WTC11 (cell line): ENCODE measurements at regions not wholly inside any gene's neighbourhood (a gene's known extent, or its start where the extent isn't known, plus 50 kb on each side); places are given as distances from the start of the nearest gene placed in this dataset.
"Not testable (repeated sequence)": the region's sequence is repeated elsewhere in the genome, so short reads cannot be mapped to it uniquely, and the experiment has no call there.

Experiments
- ARID4B ChIP-seq: sonication (generic); formaldehyde crosslinking; IDR thresholded peaks from 2 replicates; pipeline ENCODE4 v1.8.0; 2023; ENCODE audit warnings: missing genetic modification reagents, mild to moderate bottlenecking, borderline replicate concordance
- ESRRA ChIP-seq: sonication (generic); formaldehyde crosslinking; IDR thresholded peaks from 2 replicates; pipeline ENCODE4 v1.8.1; 2022; ENCODE audit warnings: mild to moderate bottlenecking, missing genetic modification reagents, borderline replicate concordance
- FOXJ3 ChIP-seq: sonication (generic); formaldehyde crosslinking; IDR thresholded peaks from 2 replicates; pipeline ENCODE4 v1.9.0; 2021; ENCODE audit warnings: missing genetic modification reagents, mild to moderate bottlenecking, borderline replicate concordance
- GABPB1 ChIP-seq: sonication (generic); formaldehyde crosslinking; IDR thresholded peaks from 2 replicates; pipeline ENCODE4 v1.8.1; 2023; ENCODE audit warnings: mild to moderate bottlenecking, missing genetic modification reagents
- IRF2 ChIP-seq: sonication (generic); formaldehyde crosslinking; IDR thresholded peaks from 2 replicates; pipeline ENCODE4 v1.8.0; 2022; ENCODE audit warnings: low read depth, missing genetic modification reagents, borderline replicate concordance
- KAT7 ChIP-seq: sonication (generic); formaldehyde crosslinking; IDR thresholded peaks from 2 replicates; pipeline ENCODE4 v1.8.1; 2023; ENCODE audit warnings: missing genetic modification reagents, mild to moderate bottlenecking, borderline replicate concordance
- NR3C1 ChIP-seq: sonication (generic); formaldehyde crosslinking; conservative IDR thresholded peaks from 2 replicates; pipeline ENCODE4 v1.8.1; 2023; ENCODE audit warnings: low read depth, mild to moderate bottlenecking, missing genetic modification reagents
- ZNF138 ChIP-seq: sonication (generic); formaldehyde crosslinking; conservative IDR thresholded peaks from 2 replicates; pipeline ENCODE4 v1.8.1; 2022; ENCODE audit warnings: mild to moderate bottlenecking, moderate library complexity, missing genetic modification reagents
- ZNF263 ChIP-seq: sonication (generic); formaldehyde crosslinking; IDR thresholded peaks from 2 replicates; pipeline ENCODE4 v1.8.1; 2022; ENCODE audit warnings: low read depth, mild to moderate bottlenecking, moderate library complexity, missing genetic modification reagents
- TF ChIP-seq, protein P1 (sequence below): sonication (generic); formaldehyde crosslinking; IDR thresholded peaks from 2 replicates; pipeline ENCODE4 v1.8.0; 2022; ENCODE audit warnings: missing genetic modification reagents
- TF ChIP-seq, protein P2 (sequence below): fragments of 200-600 bp; IDR thresholded peaks from 2 replicates; pipeline ENCODE4 v1.8.0; 2022; ENCODE audit warnings: antibody characterized with exemption
- TF ChIP-seq, protein P3 (sequence below): sonication (generic); formaldehyde crosslinking; IDR thresholded peaks from 2 replicates; pipeline ENCODE4 v1.8.0; 2022; ENCODE audit warnings: mild to moderate bottlenecking, missing genetic modification reagents
- TF ChIP-seq, protein P4 (sequence below): fragments of 250-450 bp; sonication (Bioruptor Pico); IDR thresholded peaks from 2 replicates; pipeline ENCODE4 v1.9.0; 2021; ENCODE audit warnings: mild to moderate bottlenecking

- TF ChIP-seq, protein P1, sequence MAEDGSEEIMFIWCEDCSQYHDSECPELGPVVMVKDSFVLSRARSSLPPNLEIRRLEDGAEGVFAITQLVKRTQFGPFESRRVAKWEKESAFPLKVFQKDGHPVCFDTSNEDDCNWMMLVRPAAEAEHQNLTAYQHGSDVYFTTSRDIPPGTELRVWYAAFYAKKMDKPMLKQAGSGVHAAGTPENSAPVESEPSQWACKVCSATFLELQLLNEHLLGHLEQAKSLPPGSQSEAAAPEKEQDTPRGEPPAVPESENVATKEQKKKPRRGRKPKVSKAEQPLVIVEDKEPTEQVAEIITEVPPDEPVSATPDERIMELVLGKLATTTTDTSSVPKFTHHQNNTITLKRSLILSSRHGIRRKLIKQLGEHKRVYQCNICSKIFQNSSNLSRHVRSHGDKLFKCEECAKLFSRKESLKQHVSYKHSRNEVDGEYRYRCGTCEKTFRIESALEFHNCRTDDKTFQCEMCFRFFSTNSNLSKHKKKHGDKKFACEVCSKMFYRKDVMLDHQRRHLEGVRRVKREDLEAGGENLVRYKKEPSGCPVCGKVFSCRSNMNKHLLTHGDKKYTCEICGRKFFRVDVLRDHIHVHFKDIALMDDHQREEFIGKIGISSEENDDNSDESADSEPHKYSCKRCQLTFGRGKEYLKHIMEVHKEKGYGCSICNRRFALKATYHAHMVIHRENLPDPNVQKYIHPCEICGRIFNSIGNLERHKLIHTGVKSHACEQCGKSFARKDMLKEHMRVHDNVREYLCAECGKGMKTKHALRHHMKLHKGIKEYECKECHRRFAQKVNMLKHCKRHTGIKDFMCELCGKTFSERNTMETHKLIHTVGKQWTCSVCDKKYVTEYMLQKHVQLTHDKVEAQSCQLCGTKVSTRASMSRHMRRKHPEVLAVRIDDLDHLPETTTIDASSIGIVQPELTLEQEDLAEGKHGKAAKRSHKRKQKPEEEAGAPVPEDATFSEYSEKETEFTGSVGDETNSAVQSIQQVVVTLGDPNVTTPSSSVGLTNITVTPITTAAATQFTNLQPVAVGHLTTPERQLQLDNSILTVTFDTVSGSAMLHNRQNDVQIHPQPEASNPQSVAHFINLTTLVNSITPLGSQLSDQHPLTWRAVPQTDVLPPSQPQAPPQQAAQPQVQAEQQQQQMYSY (CRISPR knock-in tag): not testable (repeated sequence)
- TF ChIP-seq, protein P2, sequence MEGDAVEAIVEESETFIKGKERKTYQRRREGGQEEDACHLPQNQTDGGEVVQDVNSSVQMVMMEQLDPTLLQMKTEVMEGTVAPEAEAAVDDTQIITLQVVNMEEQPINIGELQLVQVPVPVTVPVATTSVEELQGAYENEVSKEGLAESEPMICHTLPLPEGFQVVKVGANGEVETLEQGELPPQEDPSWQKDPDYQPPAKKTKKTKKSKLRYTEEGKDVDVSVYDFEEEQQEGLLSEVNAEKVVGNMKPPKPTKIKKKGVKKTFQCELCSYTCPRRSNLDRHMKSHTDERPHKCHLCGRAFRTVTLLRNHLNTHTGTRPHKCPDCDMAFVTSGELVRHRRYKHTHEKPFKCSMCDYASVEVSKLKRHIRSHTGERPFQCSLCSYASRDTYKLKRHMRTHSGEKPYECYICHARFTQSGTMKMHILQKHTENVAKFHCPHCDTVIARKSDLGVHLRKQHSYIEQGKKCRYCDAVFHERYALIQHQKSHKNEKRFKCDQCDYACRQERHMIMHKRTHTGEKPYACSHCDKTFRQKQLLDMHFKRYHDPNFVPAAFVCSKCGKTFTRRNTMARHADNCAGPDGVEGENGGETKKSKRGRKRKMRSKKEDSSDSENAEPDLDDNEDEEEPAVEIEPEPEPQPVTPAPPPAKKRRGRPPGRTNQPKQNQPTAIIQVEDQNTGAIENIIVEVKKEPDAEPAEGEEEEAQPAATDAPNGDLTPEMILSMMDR: peak; percentile 80
- not testable (repeated sequence) for TF ChIP-seq ARID4B (CRISPR knock-in tag); FOXJ3 (CRISPR knock-in tag); GABPB1 (CRISPR knock-in tag); ZNF263 (CRISPR knock-in tag); NR3C1 (CRISPR knock-in tag); ZNF138; IRF2 (CRISPR knock-in tag); KAT7 (CRISPR knock-in tag); ESRRA (CRISPR knock-in tag)
- TF ChIP-seq, protein P3, sequence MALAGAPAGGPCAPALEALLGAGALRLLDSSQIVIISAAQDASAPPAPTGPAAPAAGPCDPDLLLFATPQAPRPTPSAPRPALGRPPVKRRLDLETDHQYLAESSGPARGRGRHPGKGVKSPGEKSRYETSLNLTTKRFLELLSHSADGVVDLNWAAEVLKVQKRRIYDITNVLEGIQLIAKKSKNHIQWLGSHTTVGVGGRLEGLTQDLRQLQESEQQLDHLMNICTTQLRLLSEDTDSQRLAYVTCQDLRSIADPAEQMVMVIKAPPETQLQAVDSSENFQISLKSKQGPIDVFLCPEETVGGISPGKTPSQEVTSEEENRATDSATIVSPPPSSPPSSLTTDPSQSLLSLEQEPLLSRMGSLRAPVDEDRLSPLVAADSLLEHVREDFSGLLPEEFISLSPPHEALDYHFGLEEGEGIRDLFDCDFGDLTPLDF (CRISPR knock-in tag): not testable (repeated sequence)
- TF ChIP-seq, protein P4, sequence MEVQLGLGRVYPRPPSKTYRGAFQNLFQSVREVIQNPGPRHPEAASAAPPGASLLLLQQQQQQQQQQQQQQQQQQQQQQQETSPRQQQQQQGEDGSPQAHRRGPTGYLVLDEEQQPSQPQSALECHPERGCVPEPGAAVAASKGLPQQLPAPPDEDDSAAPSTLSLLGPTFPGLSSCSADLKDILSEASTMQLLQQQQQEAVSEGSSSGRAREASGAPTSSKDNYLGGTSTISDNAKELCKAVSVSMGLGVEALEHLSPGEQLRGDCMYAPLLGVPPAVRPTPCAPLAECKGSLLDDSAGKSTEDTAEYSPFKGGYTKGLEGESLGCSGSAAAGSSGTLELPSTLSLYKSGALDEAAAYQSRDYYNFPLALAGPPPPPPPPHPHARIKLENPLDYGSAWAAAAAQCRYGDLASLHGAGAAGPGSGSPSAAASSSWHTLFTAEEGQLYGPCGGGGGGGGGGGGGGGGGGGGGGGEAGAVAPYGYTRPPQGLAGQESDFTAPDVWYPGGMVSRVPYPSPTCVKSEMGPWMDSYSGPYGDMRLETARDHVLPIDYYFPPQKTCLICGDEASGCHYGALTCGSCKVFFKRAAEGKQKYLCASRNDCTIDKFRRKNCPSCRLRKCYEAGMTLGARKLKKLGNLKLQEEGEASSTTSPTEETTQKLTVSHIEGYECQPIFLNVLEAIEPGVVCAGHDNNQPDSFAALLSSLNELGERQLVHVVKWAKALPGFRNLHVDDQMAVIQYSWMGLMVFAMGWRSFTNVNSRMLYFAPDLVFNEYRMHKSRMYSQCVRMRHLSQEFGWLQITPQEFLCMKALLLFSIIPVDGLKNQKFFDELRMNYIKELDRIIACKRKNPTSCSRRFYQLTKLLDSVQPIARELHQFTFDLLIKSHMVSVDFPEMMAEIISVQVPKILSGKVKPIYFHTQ (CRISPR knock-in tag): not testable (repeated sequence)
Observed at GRCh38 chr12:59346248-59346647, 249.6 kb upstream of the SLC16A7 start.
